ENCODE measurements at regions not wholly inside any gene's neighbourhood (a gene's known extent, or its start where the extent isn't known, plus 50 kb on each side); places are given as distances from the start of the nearest gene placed in this dataset.
"Not testable (repeated sequence)": the region's sequence is repeated elsewhere in the genome, so short reads cannot be mapped to it uniquely, and the experiment has no call there.

DNA sequence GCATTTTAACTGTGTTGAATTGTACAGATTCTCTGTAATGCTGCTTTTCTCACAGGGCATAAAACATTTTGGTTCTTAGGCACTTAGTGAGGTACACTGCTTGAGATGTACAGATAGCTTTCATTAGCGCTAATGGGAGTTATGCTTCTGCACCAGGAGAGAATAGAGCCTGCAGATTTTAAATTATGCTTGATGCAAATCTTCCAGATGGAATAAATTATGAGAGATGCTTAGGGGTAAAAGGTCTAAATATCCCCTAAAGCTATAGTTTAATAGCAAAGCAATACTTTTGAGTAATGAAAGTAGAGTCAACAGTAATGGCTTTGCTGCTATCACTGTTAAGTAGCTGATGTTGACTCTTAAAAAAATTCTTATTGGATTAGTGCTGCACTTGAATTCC lies 248.9 kb downstream of the S1PR1 start:
- H3K36me3 ChIP-seq (ENCODE audit: control insufficient read depth, insufficient read depth, low read length): no peaks in the 10 kb centered on the region
- POLR2A ChIA-PET: no interaction called here
- no peak for DNase-seq (ENCODE audit: low read depth)
- no peak overlapping the region for H3K4me3 ChIP-seq (ENCODE audit: low read depth, low read length)
- H3K27me3 ChIP-seq (ENCODE audit: control insufficient read depth, insufficient read depth, low read length): no peaks in the 10 kb centered on the region
- CTCF ChIA-PET: no interaction called here
- TF ChIP-seq, protein P1, sequence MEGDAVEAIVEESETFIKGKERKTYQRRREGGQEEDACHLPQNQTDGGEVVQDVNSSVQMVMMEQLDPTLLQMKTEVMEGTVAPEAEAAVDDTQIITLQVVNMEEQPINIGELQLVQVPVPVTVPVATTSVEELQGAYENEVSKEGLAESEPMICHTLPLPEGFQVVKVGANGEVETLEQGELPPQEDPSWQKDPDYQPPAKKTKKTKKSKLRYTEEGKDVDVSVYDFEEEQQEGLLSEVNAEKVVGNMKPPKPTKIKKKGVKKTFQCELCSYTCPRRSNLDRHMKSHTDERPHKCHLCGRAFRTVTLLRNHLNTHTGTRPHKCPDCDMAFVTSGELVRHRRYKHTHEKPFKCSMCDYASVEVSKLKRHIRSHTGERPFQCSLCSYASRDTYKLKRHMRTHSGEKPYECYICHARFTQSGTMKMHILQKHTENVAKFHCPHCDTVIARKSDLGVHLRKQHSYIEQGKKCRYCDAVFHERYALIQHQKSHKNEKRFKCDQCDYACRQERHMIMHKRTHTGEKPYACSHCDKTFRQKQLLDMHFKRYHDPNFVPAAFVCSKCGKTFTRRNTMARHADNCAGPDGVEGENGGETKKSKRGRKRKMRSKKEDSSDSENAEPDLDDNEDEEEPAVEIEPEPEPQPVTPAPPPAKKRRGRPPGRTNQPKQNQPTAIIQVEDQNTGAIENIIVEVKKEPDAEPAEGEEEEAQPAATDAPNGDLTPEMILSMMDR (IDR thresholded peaks at IDR 0.05; ENCODE audit: insufficient read depth, low read depth, low read length): no peak

DNA sequence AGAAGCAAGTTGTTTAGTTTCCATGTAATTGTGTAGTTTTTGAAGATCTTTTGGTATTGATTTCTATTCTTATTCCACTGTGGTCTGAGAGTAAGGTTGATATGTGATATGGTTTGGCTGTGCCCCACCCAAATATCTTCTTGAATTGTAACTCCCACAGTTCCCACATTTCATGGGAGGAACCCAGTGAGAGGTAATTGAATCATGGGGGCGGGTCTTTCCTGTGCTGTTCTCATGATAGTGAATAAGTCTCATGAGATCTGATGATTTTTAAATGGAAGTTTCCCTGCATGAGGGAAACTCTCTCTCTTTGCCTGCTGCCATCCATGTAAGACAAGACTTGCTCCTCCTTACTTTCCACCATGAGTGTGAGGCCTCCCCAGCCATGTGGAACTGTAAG lies 255.3 kb downstream of the S1PR1 start:
- H3K4me3 ChIP-seq (ENCODE audit: low read depth, low read length); POLR2A ChIA-PET; H3K36me3 ChIP-seq (ENCODE audit: control insufficient read depth, insufficient read depth, low read length); CTCF ChIA-PET; DNase-seq (ENCODE audit: low read depth); H3K27me3 ChIP-seq (ENCODE audit: control insufficient read depth, insufficient read depth, low read length): not testable (repeated sequence)

DNA sequence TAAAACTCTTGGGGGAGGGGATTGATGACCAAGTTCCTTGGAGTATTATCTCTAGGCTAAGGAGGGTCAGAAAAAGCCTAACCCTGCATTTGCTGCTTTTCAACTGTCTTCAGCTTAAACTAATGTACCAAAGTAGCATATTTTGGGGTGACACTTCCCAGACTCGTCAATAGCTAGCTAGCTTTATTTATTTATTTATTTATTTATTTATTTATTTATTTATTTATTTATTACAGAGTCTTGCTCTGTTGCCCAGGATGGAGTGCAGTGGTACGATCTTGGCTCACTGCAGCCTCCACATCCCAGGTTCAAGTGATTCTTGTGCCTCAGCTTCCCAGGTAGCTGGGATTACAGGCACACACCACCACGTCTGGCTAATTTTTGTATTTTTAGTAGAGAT lies 257.1 kb downstream of the S1PR1 start:
- H3K27me3 ChIP-seq (ENCODE audit: control insufficient read depth, insufficient read depth, low read length); POLR2A ChIA-PET; H3K4me3 ChIP-seq (ENCODE audit: low read depth, low read length); DNase-seq (ENCODE audit: low read depth); H3K36me3 ChIP-seq (ENCODE audit: control insufficient read depth, insufficient read depth, low read length): not testable (repeated sequence)
- CTCF ChIA-PET: interaction anchor here (1.4 kb wide), 1 partner anchor 12 kb away, joined by 4 read pairs; no protein-coding TSS in a partner anchor

DNA sequence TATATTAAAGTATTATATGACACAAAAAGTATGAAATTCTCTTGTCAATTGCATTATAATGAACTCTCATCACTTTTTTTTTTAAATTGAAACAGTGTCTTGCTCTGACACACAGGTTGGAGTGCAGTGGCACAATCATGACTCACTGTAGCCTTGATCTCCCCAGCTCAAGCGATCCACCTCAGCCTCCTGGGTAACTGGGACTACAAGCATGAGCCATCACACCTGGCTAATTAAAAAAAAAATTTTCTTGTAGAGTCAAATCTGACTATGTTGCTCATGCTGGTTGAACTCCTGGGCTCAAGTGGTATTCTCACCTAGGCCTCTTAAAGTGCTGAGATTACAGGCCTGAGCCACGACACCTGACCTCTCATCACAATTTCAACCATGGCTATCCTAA lies 259.3 kb downstream of the S1PR1 start:
- TF ChIP-seq, protein P1 (IDR thresholded peaks at IDR 0.05; ENCODE audit: insufficient read depth, low read depth, low read length): no peak
- H3K27me3 ChIP-seq (ENCODE audit: control insufficient read depth, insufficient read depth, low read length): no peaks in the 10 kb centered on the region
- ChIA-PET POLR2A (no interaction called here), CTCF (no interaction called here)
- H3K4me3 ChIP-seq (ENCODE audit: low read depth, low read length): no peak overlapping the region
- DNase-seq (ENCODE audit: low read depth): no peak
- H3K36me3 ChIP-seq (ENCODE audit: control insufficient read depth, insufficient read depth, low read length): no peaks in the 10 kb centered on the region

DNA sequence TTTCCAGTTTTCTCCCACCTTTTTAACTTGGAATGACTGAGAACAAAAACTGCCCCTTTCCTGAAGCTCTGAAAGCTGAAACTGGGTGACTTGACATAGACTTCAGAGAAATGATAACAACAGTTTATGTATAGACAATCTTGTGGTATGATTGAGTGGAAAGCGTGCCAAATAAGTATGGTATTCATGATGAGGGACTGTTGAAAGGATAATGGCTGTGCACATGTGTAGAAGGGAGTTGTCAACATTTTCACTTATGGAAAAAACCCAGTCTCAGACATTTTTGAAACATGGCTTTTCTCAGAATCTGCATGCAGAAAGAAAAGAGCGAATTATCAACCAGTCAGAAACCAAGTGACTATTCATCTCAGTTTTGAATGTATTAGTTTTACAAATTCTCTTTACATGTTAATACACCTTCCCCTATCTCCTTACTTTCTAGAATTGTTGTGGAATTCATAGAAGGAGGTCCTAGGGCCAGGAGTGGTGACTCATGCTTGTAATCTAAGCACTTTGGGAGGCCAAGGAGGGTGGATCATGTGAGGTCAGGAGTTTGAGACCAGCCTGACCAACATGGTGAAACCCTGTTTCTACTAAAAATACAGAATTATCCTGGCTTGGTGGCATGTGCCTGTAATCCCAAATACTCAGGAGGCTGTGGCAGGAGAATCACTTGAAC lies 261.2 kb downstream of the S1PR1 start:
- ChIA-PET POLR2A (no interaction called here), CTCF (no interaction called here)
- Histone ChIP-seq H3K4me3 (ENCODE audit: low read depth, low read length) (no peak overlapping the region), H3K27me3 (ENCODE audit: control insufficient read depth, insufficient read depth, low read length) (no peaks in the 10 kb centered on the region), H3K36me3 (ENCODE audit: control insufficient read depth, insufficient read depth, low read length) (no peaks in the 10 kb centered on the region)
- no peak for DNase-seq (ENCODE audit: low read depth)
- TF ChIP-seq, protein P1 (IDR thresholded peaks at IDR 0.05; ENCODE audit: insufficient read depth, low read depth, low read length): no peak

DNA sequence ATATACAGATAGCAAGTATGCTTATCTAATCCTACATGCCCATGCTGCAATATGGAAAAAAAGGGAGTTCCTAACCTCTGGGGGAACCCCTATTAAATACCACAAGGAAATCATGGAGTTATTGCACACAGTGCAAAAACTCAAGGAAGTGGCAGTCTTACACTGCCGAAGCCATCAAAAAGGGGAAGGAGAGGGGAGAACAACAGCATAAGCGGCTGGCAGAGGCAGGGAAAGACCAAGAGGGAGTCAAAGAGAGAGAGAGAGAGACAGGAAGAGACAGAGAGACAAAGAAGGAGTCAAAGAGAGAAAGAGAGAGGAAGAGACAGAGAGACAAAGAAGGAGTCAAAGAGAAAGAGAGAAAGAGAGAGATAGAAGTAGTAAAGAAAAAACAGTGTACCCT lies 267.3 kb downstream of the S1PR1 start:
- H3K36me3 ChIP-seq (ENCODE audit: control insufficient read depth, insufficient read depth, low read length); H3K27me3 ChIP-seq (ENCODE audit: control insufficient read depth, insufficient read depth, low read length); H3K4me3 ChIP-seq (ENCODE audit: low read depth, low read length); DNase-seq (ENCODE audit: low read depth); POLR2A ChIA-PET; CTCF ChIA-PET: not testable (repeated sequence)

DNA sequence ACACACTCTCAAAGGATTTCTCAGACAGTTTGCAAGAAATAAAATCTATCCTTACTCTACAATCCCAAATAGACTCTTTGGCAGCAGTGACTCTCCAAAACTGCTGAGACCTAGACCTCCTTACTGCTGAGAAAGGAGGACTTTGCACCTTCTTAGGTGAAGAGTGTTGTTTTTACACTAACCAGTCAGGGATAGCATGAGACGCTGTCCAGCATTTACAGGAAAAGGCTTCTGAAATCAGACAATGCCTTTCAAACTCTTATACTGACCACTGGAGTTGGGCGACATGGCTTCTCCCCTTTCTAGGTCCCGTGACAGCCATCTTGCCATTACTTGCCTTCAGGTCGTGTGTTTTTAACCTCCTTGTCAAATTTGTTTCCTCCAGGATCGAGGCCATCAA lies 268.4 kb downstream of the S1PR1 start:
- CTCF ChIA-PET: interaction anchor here (1.0 to 1.7 kb wide), 5 partner anchors 15 to 695 kb away, joined by 3 to 6 read pairs (median 3); no protein-coding TSS in a partner anchor
- H3K4me3 ChIP-seq (ENCODE audit: low read depth, low read length); H3K36me3 ChIP-seq (ENCODE audit: control insufficient read depth, insufficient read depth, low read length); POLR2A ChIA-PET; H3K27me3 ChIP-seq (ENCODE audit: control insufficient read depth, insufficient read depth, low read length); DNase-seq (ENCODE audit: low read depth): not testable (repeated sequence)
